ENCODE measurements at regions not wholly inside any gene's neighbourhood (a gene's known extent, or its start where the extent isn't known, plus 50 kb on each side); places are given as distances from the start of the nearest gene placed in this dataset.

- TF ChIP-seq ELF1 (IDR thresholded peaks at IDR 0.05) (no peak), CHD2 (IDR thresholded peaks at IDR 0.05; ENCODE audit: low read length, partially characterized antibody) (no peak), POLR2AphosphoS5 (IDR thresholded peaks at IDR 0.05; ENCODE audit: low read depth, low read length) (no peak)
Observed at GRCh38 chr1:232893481-232894313, 56.7 kb upstream of the NTPCR start.

All from SK-N-SH (cell line).